ENCODE measurements at regions not wholly inside any gene's neighbourhood (a gene's known extent, or its start where the extent isn't known, plus 50 kb on each side); places are given as distances from the start of the nearest gene placed in this dataset.

DNA sequence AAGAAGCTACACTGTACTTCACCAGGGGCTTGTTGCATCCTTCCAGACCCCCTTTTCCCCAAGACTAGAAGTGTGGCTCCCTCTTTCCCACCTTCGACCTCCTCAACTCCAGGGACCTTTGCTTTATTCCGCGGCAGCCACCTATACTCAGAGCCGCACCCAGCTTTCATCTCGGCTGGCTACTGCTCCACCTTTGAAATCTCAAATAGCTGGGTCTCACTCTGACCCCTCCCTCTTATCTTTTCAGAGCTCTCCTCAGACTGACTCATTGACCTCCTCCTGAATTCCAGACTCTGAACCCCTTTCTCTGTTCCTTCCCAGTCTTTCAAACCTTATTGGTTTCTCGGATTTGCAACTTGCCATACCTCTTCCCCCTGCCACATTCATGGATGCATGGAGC lies 144.7 kb upstream of the JUN start (continued):
- TF ChIP-seq, protein P1, sequence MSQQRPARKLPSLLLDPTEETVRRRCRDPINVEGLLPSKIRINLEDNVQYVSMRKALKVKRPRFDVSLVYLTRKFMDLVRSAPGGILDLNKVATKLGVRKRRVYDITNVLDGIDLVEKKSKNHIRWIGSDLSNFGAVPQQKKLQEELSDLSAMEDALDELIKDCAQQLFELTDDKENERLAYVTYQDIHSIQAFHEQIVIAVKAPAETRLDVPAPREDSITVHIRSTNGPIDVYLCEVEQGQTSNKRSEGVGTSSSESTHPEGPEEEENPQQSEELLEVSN (IDR thresholded peaks at IDR 0.05), result no peak
- TF ChIP-seq CREB1 (IDR thresholded peaks at IDR 0.05), result no peak

All from H1 (cell line).